Mesodermal cell (in vitro differentiated cells): ENCODE measurements at regions not wholly inside any gene's neighbourhood (a gene's known extent, or its start where the extent isn't known, plus 50 kb on each side); places are given as distances from the start of the nearest gene placed in this dataset.

Experiments
- H3K27ac ChIP-seq: 2 replicates; pipeline ENCODE4 v1.7.0; 2013; ENCODE audit warnings: mild to moderate bottlenecking, low read depth, low read length, moderate library complexity; ENCODE audit not compliant: severe bottlenecking
- H3K36me3 ChIP-seq: 2 replicates; pipeline ENCODE4 v1.7.1; 2013; ENCODE audit warnings: mild to moderate bottlenecking, low read length, moderate library complexity; ENCODE audit not compliant: control insufficient read depth, insufficient read depth
- H3K4me1 ChIP-seq: one replicate; pipeline ENCODE4 v1.7.1; 2013; ENCODE audit warnings: mild to moderate bottlenecking, low read length; ENCODE audit not compliant: insufficient read depth, control insufficient read depth, poor library complexity, severe bottlenecking
- H3K4me3 ChIP-seq: 2 replicates; pipeline ENCODE4 v1.7.0; 2013; ENCODE audit warnings: low read length, control low read depth, mild to moderate bottlenecking; ENCODE audit not compliant: insufficient read depth, poor library complexity, severe bottlenecking; ENCODE audit errors: extremely low read depth
- H3K9me3 ChIP-seq: 2 replicates; pipeline ENCODE4 v1.7.1; 2013; ENCODE audit warnings: mild to moderate bottlenecking, low read length, moderate library complexity; ENCODE audit not compliant: control insufficient read depth
- WGBS, 2 experiments: methylation state at CpG; one replicate each; pipeline ENCODE4 v1.1.5; 2013; ENCODE audit warnings: missing lambda C conversion rate in 2 of 2; ENCODE audit not compliant: insufficient coverage in 2 of 2; 5-methylcytosine and 5-hydroxymethylcytosine counted together

- H3K9me3 ChIP-seq = peaks cover 5% of the 10 kb centered on the region
- 74 to 88% methylated on average over 1 to 4 of the region's 4 CpGs for WGBS, 2 experiments
- no peaks in the 10 kb centered on the region for H3K36me3 ChIP-seq
- no peak overlapping the region for H3K4me3 ChIP-seq
- no peaks in the 10 kb centered on the region for H3K4me1 ChIP-seq
- H3K27ac ChIP-seq = no peak overlapping the region
Observed at GRCh38 chr20:52382933-52383332, 191.4 kb upstream of the ZFP64 start.

DNA sequence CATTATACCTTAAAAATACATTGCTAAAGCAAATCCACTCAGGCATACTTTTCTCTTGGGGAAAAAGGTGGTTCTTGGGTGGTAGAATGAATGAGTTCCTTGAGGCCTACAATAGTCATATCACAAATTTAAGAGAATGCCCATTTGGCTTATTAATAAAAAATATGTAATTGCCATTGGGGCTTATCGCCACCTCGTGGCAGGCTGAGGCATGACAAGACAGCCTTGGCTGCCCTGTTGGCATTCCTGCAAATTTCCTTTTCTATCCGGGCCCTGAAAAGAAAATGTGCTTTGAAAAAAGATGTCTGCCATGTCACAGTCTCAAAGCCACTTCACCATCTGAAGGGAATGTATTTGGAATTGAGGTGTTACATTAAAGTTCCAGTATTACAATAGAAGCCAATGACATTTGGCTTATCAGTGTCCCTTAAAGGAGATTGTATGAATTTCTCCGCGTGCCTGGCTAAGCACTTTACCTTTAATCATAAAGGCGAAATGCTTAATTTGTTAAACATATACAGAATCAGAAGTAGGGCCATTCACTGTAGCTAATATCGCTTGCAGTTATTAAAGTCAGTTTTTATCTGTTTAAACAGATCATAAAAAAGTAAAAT is 188.3 kb upstream of the ZFP64 start:
- Histone ChIP-seq H3K4me1 (no peaks in the 10 kb centered on the region), H3K27ac (no peak overlapping the region), H3K36me3 (no peaks in the 10 kb centered on the region), H3K9me3 (peaks cover 5% of the 10 kb centered on the region), H3K4me3 (no peak overlapping the region)
- WGBS, 2 experiments = 75 to 100% methylated on average over 2 to 3 of the region's 7 CpGs

DNA sequence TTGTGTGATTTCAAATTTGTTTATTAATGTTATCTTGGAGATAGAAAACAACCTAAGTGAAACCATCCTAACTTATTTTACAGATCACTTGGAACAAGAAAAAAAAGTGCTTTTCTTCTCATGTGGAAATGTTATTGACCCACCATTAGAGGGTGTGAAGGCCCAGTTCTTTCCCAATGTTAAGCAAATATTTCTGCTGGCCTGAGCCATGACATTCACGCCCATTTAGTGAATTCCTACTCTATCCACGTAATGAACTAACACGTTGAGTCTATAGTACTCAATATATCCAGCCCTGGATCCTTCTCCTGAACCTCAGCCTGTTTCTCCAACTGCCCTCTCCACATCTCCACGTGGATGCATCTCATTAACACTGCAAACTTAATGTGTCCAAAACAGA is 180.6 kb upstream of the ZFP64 start:
- Histone ChIP-seq H3K4me1 (no peaks in the 10 kb centered on the region), H3K4me3 (no peak overlapping the region)
- WGBS, 2 experiments = 86 to 96% methylated on average over 4 of the region's 4 CpGs

GRCh38 chr20:52365688-52366087 is 174.1 kb upstream of the ZFP64 start:
- Histone ChIP-seq H3K4me1 (no peaks in the 10 kb centered on the region), H3K9me3 (no peaks in the 10 kb centered on the region), H3K27ac (no peak overlapping the region), H3K36me3 (no peaks in the 10 kb centered on the region), H3K4me3 (no peak overlapping the region)
- 81 to 96% methylated on average over 4 to 7 of the region's 7 CpGs for whole genome bisulfite sequencing, 2 experiments

More for the DNA sequence above, 180.6 kb upstream of the ZFP64 start:
- no peak overlapping the region for H3K27ac ChIP-seq
- no peaks in the 10 kb centered on the region for H3K9me3 ChIP-seq
- no peaks in the 10 kb centered on the region for H3K36me3 ChIP-seq

DNA sequence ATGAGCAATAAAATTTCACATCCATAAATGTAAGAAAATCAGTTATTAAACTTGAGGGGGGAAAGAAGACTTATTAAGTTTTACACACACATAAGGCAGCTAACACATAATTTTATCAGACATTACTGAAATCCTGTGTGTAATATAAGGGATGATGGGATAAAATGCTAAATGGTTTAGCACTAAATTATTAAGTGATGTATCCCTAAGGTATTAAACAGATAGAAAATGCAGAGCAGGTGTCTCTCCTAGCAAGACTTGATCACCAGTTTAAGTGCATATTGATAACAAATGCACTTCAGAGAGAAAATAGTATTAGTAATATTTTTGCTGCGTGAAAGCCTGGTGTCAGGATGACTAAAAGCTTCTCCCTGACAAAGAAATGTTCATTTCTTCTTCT is 172.8 kb upstream of the ZFP64 start:
- Histone ChIP-seq H3K27ac (no peak overlapping the region), H3K9me3 (no peaks in the 10 kb centered on the region), H3K4me1 (no peaks in the 10 kb centered on the region), H3K4me3 (no peak overlapping the region), H3K36me3 (no peaks in the 10 kb centered on the region)
- WGBS, 2 experiments = no CpG with 5 or more reads among the region's 1 CpG

DNA sequence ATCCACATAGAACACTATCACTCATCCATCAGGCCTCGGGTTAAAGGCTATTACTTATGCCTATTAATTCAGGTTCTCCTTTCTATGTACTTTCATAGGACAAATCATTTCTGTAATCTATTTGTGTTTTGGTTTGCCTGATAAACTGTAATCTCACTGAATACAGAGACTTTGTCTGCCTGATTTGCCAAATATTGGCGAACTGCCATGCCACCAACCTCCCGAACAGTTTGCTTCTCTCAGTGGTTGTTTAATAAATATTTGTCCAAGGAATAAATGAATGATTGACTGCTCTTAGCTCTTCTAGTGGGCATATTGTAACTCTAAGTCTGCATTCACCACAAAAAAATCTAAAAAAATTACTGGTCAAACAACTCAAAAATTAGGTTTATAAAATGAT is 170.1 kb upstream of the ZFP64 start:
- H3K9me3 ChIP-seq = no peaks in the 10 kb centered on the region
- H3K4me1 ChIP-seq = no peaks in the 10 kb centered on the region
- no peaks in the 10 kb centered on the region for H3K36me3 ChIP-seq
- no peak overlapping the region for H3K4me3 ChIP-seq
- H3K27ac ChIP-seq = no peak overlapping the region
- WGBS, 2 experiments = 80% methylated on average over 1 of the region's 3 CpGs; no CpG with 5 or more reads in 1 of the 2 experiments

DNA sequence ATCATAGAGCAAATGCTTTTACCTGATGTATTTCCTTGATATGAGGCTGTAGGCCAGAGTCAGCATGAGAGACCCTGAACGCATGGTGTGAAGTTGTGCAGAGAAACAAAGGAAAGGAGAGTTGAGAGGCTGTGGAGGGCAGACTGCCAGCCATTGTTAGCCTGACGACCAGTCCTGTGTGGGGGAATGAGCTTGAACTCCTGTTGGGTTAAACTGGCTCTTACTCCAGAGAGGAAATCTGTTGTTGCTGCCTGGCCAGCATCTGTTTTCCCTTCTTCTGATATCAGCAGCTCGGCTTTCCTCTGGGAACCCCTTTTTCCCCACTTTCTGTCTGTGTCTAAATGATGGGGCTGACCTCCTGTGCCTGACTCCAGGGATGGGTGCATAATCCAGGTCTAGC is 158.2 kb upstream of the ZFP64 start:
- 89 to 91% methylated on average over 3 of the region's 3 CpGs for WGBS, 2 experiments
- H3K36me3 ChIP-seq = no peaks in the 10 kb centered on the region
- no peak overlapping the region for H3K4me3 ChIP-seq
- no peaks in the 10 kb centered on the region for H3K9me3 ChIP-seq
- no peaks in the 10 kb centered on the region for H3K4me1 ChIP-seq
- H3K27ac ChIP-seq = no peak overlapping the region

- Histone ChIP-seq H3K4me3 (no peak overlapping the region), H3K9me3 (no peaks in the 10 kb centered on the region), H3K36me3 (no peaks in the 10 kb centered on the region), H3K27ac (no peak overlapping the region), H3K4me1 (no peaks in the 10 kb centered on the region)
- WGBS, 2 experiments = 87% methylated on average over 2 of the region's 2 CpGs; no CpG with 5 or more reads in 1 of the 2 experiments
Observed at GRCh38 chr20:52348434-52348833, 156.9 kb upstream of the ZFP64 start.

DNA sequence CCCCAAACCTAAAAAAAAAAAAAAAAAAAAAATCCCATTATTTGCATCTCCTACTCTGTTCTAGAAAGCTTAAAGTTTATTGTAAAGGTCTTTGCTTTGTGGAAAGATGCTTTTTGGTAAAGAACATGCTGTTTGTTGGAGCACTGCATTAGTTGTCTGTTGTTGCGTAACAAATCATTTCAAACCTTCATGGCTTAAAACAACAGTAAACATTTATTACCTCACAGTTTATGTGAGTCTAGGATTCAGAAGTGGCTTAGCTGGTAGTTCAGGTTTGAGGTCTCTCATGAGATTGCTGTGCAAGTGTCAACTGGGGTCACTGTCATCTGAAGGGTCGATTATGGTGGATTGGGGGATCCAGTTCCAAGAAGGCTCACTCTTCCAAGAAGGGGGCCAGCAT is 155.2 kb upstream of the ZFP64 start:
- Histone ChIP-seq H3K36me3 (no peaks in the 10 kb centered on the region), H3K9me3 (no peaks in the 10 kb centered on the region), H3K4me3 (no peak overlapping the region), H3K4me1 (no peaks in the 10 kb centered on the region), H3K27ac (no peak overlapping the region)
- 67 to 88% methylated on average over 1 of the region's 2 CpGs for WGBS, 2 experiments

- no peaks in the 10 kb centered on the region for H3K9me3 ChIP-seq
- WGBS, 2 experiments = 82 to 87% methylated on average over 2 to 3 of the region's 3 CpGs
Observed at GRCh38 chr20:52342913-52343312, 151.3 kb upstream of the ZFP64 start.

DNA sequence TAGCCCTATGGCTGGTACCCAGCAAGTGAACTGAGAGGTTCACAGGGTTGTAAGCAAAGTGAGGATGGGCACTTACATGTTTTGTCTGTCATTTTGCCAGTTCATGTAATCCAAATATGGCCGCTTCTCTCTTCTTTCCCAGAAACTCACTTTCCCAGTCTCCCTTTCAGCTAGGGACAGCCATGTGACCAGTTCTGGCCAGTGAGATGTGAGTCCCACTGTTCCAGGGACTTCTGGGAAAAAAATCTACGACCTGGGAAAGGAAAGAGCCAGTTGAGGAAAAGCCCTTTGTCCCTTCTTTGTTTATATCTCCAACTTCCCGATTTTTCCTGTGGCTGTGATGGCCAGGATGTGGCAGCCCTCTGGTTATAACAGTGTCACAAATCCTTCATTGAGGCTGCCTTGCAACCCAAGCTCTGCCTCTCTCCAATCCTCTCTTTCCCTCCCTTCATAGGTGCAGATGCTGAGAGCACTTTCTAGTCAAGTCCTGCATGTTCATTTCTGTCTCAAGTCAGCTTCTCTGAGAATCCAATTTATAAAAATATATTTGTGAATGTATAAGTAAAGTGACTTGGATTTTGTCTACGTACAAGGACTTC is 148.6 kb upstream of the ZFP64 start:
- H3K9me3 ChIP-seq = no peaks in the 10 kb centered on the region
- H3K27ac ChIP-seq = no peak overlapping the region
- no peak overlapping the region for H3K4me3 ChIP-seq
- no peaks in the 10 kb centered on the region for H3K4me1 ChIP-seq
- no peaks in the 10 kb centered on the region for H3K36me3 ChIP-seq
- WGBS, 2 experiments = 78 to 100% methylated on average over 2 to 3 of the region's 4 CpGs

More at GRCh38 chr20:52342913-52343312, 151.3 kb upstream of the ZFP64 start:
- Histone ChIP-seq H3K4me1 (no peaks in the 10 kb centered on the region), H3K4me3 (no peak overlapping the region), H3K36me3 (no peaks in the 10 kb centered on the region), H3K27ac (no peak overlapping the region)
